NT2/D1 (cell line): ENCODE measurements at regions not wholly inside any gene's neighbourhood (a gene's known extent, or its start where the extent isn't known, plus 50 kb on each side); places are given as distances from the start of the nearest gene placed in this dataset.

Source experiments
- DNase-seq: peaks from one replicate; pipeline ENCODE4 v3.0.0-alpha.2; 2011; ENCODE audit warnings: low read depth, low spot score
- H3K27me3 ChIP-seq: 2 replicates; pipeline ENCODE4 v1.6.0; 2011; ENCODE audit warnings: mild to moderate bottlenecking; ENCODE audit not compliant: insufficient read length, insufficient read depth
- H3K36me3 ChIP-seq: 2 replicates; pipeline ENCODE4 v1.6.1; 2011; ENCODE audit warnings: mild to moderate bottlenecking, low read length, mixed read lengths; ENCODE audit not compliant: insufficient read depth, insufficient read length
- H3K4me1 ChIP-seq: 2 replicates; pipeline ENCODE4 v1.5.1; 2011; ENCODE audit not compliant: insufficient read depth, insufficient read length
- H3K4me3 ChIP-seq: 2 replicates; pipeline ENCODE4 v1.5.1; 2011; ENCODE audit warnings: low read depth; ENCODE audit not compliant: insufficient read length
- H3K9ac ChIP-seq: 2 replicates; pipeline ENCODE4 v1.6.0; 2011; ENCODE audit warnings: low read depth; ENCODE audit not compliant: insufficient read length
- H3K9me3 ChIP-seq: 2 replicates; pipeline ENCODE4 v1.5.1; 2011; ENCODE audit warnings: mild to moderate bottlenecking, low read length; ENCODE audit not compliant: insufficient read depth
- SUZ12 ChIP-seq: IDR thresholded peaks from 2 replicates; pipeline ENCODE4 v1.6.1; 2011; ENCODE audit not compliant: insufficient read length, insufficient read depth; ENCODE audit errors: extremely low read depth
- YY1 ChIP-seq: IDR thresholded peaks from 2 replicates; pipeline ENCODE4 v1.6.1; 2011; ENCODE audit not compliant: insufficient read length, insufficient read depth
- ZNF274 ChIP-seq: IDR thresholded peaks from 2 replicates; pipeline ENCODE4 v1.6.1; 2011; ENCODE audit warnings: mild to moderate bottlenecking, low read depth, low read length

DNA sequence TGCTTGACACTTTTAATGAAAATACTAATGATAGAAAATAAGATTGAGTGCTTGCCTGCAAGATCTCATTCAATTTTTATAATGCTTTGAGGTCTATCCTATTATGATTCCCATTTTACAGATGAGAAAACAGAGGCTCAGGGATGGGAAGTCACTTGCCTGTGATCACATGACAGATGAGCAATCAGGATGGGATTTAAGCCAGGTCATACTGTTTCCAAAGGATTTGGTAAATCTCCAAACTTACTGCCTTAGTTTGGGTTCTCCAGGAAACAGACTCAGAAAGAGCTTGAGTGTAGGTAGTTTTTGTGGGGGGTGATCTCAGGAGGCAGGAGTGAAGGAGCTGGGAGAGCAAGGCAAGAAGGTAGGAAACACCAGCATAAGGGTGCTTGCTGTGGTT is 456.3 kb downstream of the MAFB start:
- Histone ChIP-seq H3K36me3 (no peaks in the 10 kb centered on the region), H3K27me3 (no peaks in the 10 kb centered on the region), H3K4me1 (no peaks in the 10 kb centered on the region), H3K4me3 (no peak overlapping the region), H3K9ac (no peak overlapping the region), H3K9me3 (no peaks in the 10 kb centered on the region)
- no peak for TF ChIP-seq ZNF274
- TF ChIP-seq SUZ12 = no peak
- TF ChIP-seq YY1 = no peak
- DNase-seq = no peak

DNA sequence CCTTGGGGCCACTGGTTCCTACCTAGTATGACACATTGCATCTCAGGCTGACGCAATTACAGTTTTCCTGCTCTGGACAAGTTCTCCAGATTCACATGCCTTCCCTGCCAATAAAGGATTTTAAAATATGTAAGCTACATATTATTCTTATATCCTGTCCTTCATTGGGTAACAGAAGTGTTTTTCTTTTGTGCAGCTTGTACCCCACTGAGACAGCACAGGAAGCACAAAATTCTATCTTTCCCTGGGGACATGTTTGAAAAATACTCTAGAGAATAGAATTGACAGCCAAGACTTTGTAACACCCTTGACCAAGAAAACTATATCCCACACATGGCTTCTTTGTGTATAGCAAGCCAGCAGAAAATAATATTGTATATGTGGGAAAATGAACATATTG is 456.8 kb downstream of the MAFB start:
- Histone ChIP-seq H3K4me1 (no peaks in the 10 kb centered on the region), H3K27me3 (no peaks in the 10 kb centered on the region), H3K9me3 (no peaks in the 10 kb centered on the region), H3K36me3 (no peaks in the 10 kb centered on the region), H3K9ac (no peak overlapping the region), H3K4me3 (no peak overlapping the region)
- DNase-seq = no peak
- TF ChIP-seq SUZ12 (no peak), ZNF274 (no peak), YY1 (no peak)

DNA sequence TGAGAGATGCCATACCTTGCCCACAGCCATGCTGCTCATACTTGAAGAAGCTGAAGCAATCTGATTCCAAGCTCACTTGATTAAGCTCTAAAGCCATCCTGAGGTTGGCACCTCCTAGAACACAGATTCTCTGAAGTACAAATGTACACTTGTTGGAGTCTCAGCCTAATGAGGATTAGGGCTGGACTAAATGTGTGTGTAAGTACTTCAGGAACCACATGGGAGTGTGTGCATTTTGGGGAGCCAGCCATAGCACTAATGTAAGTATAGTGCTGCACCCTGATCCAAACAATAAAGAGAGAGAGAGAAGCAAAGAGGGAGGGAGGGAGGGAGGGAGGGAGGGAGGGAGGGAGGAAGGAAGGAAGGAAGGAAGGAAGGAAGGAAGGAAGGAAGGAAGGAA is 458.6 kb downstream of the MAFB start:
- H3K9me3 ChIP-seq = no peaks in the 10 kb centered on the region
- H3K9ac ChIP-seq = no peak overlapping the region
- no peaks in the 10 kb centered on the region for H3K27me3 ChIP-seq
- DNase-seq = no peak
- H3K4me3 ChIP-seq = no peak overlapping the region
- TF ChIP-seq SUZ12 (no peak), YY1 (no peak)
- H3K4me1 ChIP-seq = no peaks in the 10 kb centered on the region
- H3K36me3 ChIP-seq = no peaks in the 10 kb centered on the region

DNA sequence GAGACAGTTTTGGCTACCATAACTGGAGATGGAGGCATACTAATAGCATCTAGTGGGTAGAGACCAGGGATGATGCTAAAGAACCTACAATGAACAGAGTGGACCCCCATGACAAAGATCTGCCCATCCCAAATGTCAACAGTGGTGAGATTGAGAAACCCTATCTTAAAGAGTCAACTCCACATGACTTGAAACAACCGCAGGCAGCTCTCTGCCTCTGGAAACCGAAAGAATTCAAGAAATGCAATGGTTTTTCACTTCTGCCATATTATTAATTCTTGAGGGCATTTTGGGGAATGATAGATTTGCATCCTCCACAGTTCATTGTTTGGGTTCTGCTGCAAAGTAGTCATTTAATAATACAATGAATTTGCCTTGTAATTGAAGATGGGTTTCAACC is 463.4 kb downstream of the MAFB start:
- TF ChIP-seq YY1 = no peak
- no peak for TF ChIP-seq ZNF274
- TF ChIP-seq SUZ12 = no peak
- Histone ChIP-seq H3K36me3 (no peaks in the 10 kb centered on the region), H3K4me1 (no peaks in the 10 kb centered on the region), H3K27me3 (no peaks in the 10 kb centered on the region), H3K9me3 (no peaks in the 10 kb centered on the region), H3K4me3 (no peak overlapping the region), H3K9ac (no peak overlapping the region)
- no peak for DNase-seq

DNA sequence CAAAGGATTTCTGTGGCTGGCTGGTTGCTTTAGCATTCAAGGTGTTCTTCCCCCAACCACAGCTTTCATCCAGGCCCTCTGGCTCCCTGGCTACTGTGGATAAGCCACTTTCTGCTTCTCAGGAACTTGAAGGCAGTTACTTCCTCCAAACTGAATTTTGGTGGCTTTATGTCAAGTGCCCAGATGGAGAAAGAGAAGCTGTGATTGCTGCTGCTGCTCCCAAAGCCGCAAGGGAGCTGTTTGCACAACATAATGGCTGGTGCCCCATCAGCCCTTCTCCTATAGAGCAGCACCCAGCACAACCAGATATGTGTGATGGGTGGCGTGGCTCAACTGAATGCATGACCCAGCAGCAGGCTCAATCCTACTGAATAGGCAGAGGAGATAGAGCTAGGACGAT is 465.2 kb downstream of the MAFB start:
- no peak overlapping the region for H3K9ac ChIP-seq
- H3K4me1 ChIP-seq = no peaks in the 10 kb centered on the region
- no peak for DNase-seq
- no peak for TF ChIP-seq SUZ12
- TF ChIP-seq ZNF274 = no peak
- no peak for TF ChIP-seq YY1
- no peak overlapping the region for H3K4me3 ChIP-seq
- no peaks in the 10 kb centered on the region for H3K36me3 ChIP-seq
- no peaks in the 10 kb centered on the region for H3K27me3 ChIP-seq
- H3K9me3 ChIP-seq = no peaks in the 10 kb centered on the region

DNA sequence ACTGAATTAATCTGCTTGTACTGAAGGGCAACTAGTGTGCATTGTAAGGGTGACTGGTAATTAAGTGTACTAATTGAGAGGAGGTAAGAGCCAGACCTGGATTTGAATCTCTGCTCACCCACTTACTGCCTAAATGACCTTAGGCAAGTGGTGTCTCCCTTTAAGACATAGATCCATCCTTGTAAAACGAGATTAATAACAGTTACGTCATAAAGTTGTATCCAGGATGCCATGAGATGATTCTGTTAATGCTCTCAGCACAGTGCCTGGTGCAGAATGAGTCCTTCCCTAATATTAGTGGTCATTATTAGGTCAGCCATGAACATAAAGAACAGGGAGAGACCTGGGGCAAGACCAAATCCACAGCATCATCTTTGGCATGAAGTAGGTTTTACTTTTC is 470.1 kb downstream of the MAFB start:
- no peak for DNase-seq
- TF ChIP-seq ZNF274 (no peak), YY1 (no peak), SUZ12 (no peak)
- H3K9ac ChIP-seq = no peak overlapping the region
- no peaks in the 10 kb centered on the region for H3K4me1 ChIP-seq
- H3K27me3 ChIP-seq = no peaks in the 10 kb centered on the region
- H3K9me3 ChIP-seq = no peaks in the 10 kb centered on the region
- no peaks in the 10 kb centered on the region for H3K36me3 ChIP-seq
- H3K4me3 ChIP-seq = no peak overlapping the region

DNA sequence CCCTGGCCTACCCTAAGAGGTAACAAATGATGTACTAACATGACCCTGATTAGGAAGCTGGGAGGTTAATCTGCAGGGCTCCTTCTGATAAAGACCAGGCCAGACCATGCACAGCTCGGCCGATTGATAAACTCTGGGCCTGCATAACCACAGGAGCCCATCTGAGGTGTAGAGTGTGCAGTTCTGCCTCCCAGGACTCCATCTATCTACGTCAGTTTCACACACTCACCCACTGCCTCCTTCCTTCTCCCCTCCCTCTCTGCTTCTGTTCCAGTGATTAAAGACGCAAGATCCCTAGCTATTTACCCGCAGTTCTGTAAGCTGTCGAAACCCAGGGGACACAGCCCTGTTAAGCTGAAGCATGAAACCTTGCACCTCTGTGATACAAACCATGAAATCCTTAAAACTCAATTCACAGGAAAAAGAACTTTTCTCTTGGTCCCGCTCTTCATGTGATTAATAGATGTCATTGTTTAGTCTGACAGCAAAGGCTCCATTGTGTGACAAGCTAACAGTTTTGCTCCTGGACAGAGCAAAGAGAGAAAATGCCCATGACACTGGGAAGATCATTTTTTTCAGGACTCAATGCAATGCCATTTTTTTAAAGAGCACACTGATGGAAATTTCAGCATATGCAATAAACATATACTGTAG is 470.6 kb downstream of the MAFB start:
- no peaks in the 10 kb centered on the region for H3K4me1 ChIP-seq
- no peak for DNase-seq
- H3K9ac ChIP-seq = no peak overlapping the region
- H3K36me3 ChIP-seq = no peaks in the 10 kb centered on the region
- no peaks in the 10 kb centered on the region for H3K9me3 ChIP-seq
- no peaks in the 10 kb centered on the region for H3K27me3 ChIP-seq
- no peak overlapping the region for H3K4me3 ChIP-seq
- TF ChIP-seq ZNF274 = no peak
- TF ChIP-seq YY1 = no peak
- TF ChIP-seq SUZ12 = no peak

DNA sequence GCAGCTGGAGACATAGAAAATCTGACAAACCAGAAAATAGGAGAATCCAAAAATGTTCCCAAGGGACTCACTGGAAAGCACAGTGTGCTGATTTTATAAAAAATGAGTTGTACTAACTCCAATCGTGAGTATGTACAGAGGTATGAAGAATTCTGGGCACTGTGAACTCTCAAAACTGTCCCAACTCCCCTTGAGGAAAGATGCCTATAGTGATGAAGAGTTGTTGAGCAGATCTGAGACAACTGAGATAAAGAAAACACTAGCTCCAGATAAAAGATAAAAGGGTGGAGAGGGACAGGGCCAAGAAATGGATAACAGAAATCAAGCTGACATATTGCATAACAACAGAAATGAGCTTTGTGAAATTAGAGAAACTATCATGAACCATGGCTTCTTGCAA is 481.4 kb downstream of the MAFB start:
- Histone ChIP-seq H3K4me3 (no peak overlapping the region), H3K4me1 (no peaks in the 10 kb centered on the region), H3K36me3 (no peaks in the 10 kb centered on the region), H3K9ac (no peak overlapping the region), H3K9me3 (no peaks in the 10 kb centered on the region; the same call in 1 of the 2 replicates), H3K27me3 (no peaks in the 10 kb centered on the region)
- DNase-seq = no peak
- TF ChIP-seq ZNF274 (no peak), SUZ12 (no peak), YY1 (no peak)
